ENCODE measurements at regions not wholly inside any gene's neighbourhood (a gene's known extent, or its start where the extent isn't known, plus 50 kb on each side); places are given as distances from the start of the nearest gene placed in this dataset.

- TF ChIP-seq CEBPB (IDR thresholded peaks at IDR 0.05; ENCODE audit: low read depth, low read length): no peak
- no peak for TF ChIP-seq SMC3 (IDR thresholded peaks at IDR 0.05; ENCODE audit: low read depth, low read length)
- no peak for TF ChIP-seq CTCF (conservative IDR thresholded peaks at IDR 0.05; ENCODE audit: low read depth, low read length)
- no peak for TF ChIP-seq RFX5 (IDR thresholded peaks at IDR 0.05; ENCODE audit: low read depth, low read length)
- no peak for TF ChIP-seq POLR2A (IDR thresholded peaks at IDR 0.05; ENCODE audit: low read depth, low read length)
- no peak for TF ChIP-seq ELK1 (IDR thresholded peaks at IDR 0.05; ENCODE audit: borderline replicate concordance, low read depth, low read length)
These were observed 107.6 kb upstream of the PRSS58 start for GRCh38 chr7:142365410-142365842.
